ENCODE measurements at regions not wholly inside any gene's neighbourhood (a gene's known extent, or its start where the extent isn't known, plus 50 kb on each side); places are given as distances from the start of the nearest gene placed in this dataset.
A peak's percentile ranks its signal among the peaks of the same experiment; 100 is the strongest.

- no peak for DNase-seq (ENCODE audit: low read depth in 2 of 2)
These were observed 53.4 kb downstream of the FOXB1 start for GRCh38 chr15:60057554-60057953.

GRCh38 chr15:60059186-60059585 is 55.1 kb downstream of the FOXB1 start:
- no peak for DNase-seq (ENCODE audit: low read depth in 2 of 2)

- DNase-seq (ENCODE audit: low read depth in 2 of 2), result no peak
These were observed 57.6 kb downstream of the FOXB1 start for GRCh38 chr15:60061758-60062157.

- DNase-seq (ENCODE audit: low read depth in 2 of 2), result no peak
These were observed 58.7 kb downstream of the FOXB1 start for GRCh38 chr15:60062826-60063225.

- DNase-seq (ENCODE audit: low read depth in 2 of 2), result no peak
These were observed 61.8 kb downstream of the FOXB1 start for GRCh38 chr15:60065951-60066350.

GRCh38 chr15:60070838-60071493 is 66.9 kb downstream of the FOXB1 start:
- no peak for DNase-seq (ENCODE audit: low read depth in 2 of 2)

- no peak for DNase-seq (ENCODE audit: low read depth in 2 of 2)
These were observed 68.8 kb downstream of the FOXB1 start for GRCh38 chr15:60072826-60073465.

- no peak for DNase-seq (ENCODE audit: low read depth in 2 of 2)
These were observed 69.3 kb downstream of the FOXB1 start for GRCh38 chr15:60073466-60073840.

GRCh38 chr15:60074181-60074885 is 70.2 kb downstream of the FOXB1 start:
- no peak for DNase-seq (ENCODE audit: low read depth in 2 of 2)

GRCh38 chr15:60076045-60076444 is 71.9 kb downstream of the FOXB1 start:
- DNase-seq (ENCODE audit: low read depth in 2 of 2), result no peak

GRCh38 chr15:60076582-60077276 is 72.6 kb downstream of the FOXB1 start:
- no peak for DNase-seq (ENCODE audit: low read depth in 2 of 2)

- peak in 1 of 2 experiments; percentile 2 for DNase-seq (ENCODE audit: low read depth in 2 of 2)
These were observed 73.7 kb downstream of the FOXB1 start for GRCh38 chr15:60077581-60078359.

GRCh38 chr15:60079210-60079609 is 75.1 kb downstream of the FOXB1 start:
- no peak for DNase-seq (ENCODE audit: low read depth in 2 of 2)

- no peak for DNase-seq (ENCODE audit: low read depth in 2 of 2)
These were observed 77.9 kb downstream of the FOXB1 start for GRCh38 chr15:60081976-60082375.

- no peak for DNase-seq (ENCODE audit: low read depth in 2 of 2)
These were observed 79.2 kb downstream of the FOXB1 start for GRCh38 chr15:60083318-60083717.

- no peak for DNase-seq (ENCODE audit: low read depth in 2 of 2)
These were observed 82.7 kb downstream of the FOXB1 start for GRCh38 chr15:60086681-60087429.

- DNase-seq (ENCODE audit: low read depth in 2 of 2), result no peak
These were observed 83.5 kb downstream of the FOXB1 start for GRCh38 chr15:60087561-60087960.

- DNase-seq (ENCODE audit: low read depth in 2 of 2), result no peak
These were observed 86.6 kb downstream of the FOXB1 start for GRCh38 chr15:60090747-60091146.

GRCh38 chr15:60091157-60091556 is 87.0 kb downstream of the FOXB1 start:
- no peak for DNase-seq (ENCODE audit: low read depth in 2 of 2)

- no peak for DNase-seq (ENCODE audit: low read depth in 2 of 2)
These were observed 87.8 kb downstream of the FOXB1 start for GRCh38 chr15:60091911-60092310.

Measured in stimulated activated CD4-positive, alpha-beta T cell treated with anti-CD3 and anti-CD28 coated beads, Interleukin-12 subunit alpha, Interleukin-12 subunit beta, amount 100 ng/mL, for 24 hours (primary cell).